Suppressor macrophage treated with lipopolysaccharide for 4 hours (primary cell): ENCODE measurements at regions not wholly inside any gene's neighbourhood (a gene's known extent, or its start where the extent isn't known, plus 50 kb on each side); places are given as distances from the start of the nearest gene placed in this dataset.

Source experiments
- DNase-seq: peaks from one replicate; pipeline ENCODE4 v3.0.0-alpha.2; 2020

DNA sequence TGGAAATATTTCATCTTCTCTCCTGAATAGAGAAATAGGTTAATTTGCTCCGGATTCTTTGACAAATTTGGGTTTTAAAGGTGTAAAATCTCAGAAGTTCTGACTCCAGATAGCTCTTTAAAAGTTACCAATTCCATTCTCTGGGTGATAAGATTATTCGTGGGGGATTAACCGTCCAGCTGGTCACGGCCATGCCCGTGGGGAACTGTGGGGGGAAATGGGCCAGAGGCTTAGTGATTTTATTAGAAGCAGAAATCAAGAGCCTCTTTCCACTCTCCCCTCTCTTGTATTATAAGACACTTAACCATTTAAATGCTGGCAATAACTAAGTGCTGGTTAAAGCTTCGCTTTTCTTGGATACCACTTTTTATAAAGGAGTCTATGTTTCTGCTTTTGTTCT is 376.4 kb upstream of the KAZN start:
- no peak for DNase-seq

DNA sequence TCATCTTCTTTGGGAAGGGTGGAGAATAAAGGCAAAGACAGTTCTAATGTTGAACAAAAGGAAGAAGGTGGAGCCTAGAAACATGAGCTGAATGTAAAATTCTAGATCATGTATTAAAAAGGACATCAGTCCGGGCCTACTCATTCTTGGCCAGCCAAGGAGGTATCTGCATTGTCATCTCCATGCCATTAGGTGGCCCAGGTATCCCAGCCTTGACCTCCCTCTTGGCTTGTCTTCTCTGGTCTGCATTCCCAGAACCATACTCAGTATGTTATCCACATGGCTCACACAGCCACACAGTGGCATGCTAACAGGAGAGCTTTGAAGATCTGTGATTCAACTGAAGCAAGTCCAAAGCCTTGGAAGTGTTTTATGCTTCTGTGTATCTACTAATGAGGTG is 369.8 kb upstream of the KAZN start:
- no peak for DNase-seq

DNA sequence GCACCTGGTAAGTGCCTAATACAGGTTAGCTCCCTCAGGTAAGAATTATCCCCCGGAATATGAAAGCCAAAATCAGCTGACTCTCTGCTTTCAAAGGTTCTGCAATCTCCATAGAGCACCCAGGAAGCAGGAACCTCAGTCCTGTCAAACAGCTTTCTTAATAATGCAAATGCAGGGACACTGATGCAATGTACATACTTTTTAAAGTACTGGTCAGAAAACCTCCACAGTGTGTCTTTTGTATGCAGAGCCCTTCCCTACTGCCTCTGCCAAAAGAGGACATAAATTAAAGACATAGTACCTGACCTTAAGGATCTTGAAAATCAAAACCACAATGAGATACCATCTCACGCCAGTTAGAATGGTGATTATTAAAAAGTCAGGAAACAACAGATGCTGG is 365.0 kb upstream of the KAZN start:
- no peak for DNase-seq

DNA sequence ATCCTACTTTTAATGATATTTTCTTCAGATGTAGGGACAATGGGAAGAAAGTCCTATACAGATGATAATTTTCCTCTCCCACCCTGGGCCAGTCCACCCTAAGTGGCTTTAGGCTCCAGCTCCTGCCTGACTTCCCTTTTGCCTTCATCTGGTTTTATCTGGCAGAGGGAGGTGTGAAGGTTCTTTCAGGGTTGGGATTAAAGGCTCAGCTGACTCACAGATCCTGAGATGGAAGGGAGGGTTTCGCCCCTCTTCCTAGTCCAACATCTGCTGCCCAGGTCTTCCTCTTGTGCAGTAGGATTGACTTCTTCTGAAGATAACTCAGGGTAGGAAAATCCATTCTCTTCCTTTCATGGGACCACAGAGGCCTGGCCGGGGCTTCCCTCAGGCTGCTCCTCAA is 362.4 kb upstream of the KAZN start:
- DNase-seq, result no peak

DNA sequence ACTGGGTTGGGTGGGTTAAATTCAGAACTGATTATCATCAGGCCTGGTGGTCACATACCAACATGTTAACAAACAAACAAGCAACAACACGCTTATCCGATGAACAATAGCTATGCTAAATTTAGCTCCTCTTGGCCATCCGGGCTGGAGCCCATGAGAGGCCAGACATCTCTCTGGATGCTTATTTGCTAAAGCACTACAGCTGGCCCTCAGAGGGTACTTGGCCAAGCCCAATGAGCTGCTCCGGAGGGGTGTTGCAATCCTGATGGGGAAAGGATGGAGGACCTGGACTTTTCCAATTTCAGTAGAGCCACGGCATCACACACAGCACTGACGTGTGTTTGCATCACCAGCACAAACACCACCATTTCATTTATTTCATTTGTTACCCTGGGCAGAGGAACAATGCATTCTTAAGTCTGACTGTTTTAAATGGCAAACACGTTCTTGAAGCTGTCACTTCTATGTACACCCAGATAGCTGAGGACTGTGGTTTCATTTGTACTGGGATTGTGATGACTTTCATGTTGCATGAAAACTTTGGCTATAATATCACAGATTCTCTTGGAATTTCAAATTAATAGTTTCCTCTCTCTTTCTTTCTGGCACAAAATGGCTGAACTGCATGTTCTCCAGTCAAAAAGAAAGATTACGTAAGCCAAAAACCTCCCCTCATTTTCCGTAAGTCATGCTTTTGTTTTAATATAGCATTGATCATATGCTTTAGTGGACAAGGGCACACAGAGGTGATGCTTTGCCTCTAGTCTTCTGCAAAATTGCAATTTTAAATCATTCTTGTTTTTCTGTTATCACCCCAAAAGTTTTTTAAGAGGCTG is 359.8 kb upstream of the KAZN start:
- no peak for DNase-seq

DNA sequence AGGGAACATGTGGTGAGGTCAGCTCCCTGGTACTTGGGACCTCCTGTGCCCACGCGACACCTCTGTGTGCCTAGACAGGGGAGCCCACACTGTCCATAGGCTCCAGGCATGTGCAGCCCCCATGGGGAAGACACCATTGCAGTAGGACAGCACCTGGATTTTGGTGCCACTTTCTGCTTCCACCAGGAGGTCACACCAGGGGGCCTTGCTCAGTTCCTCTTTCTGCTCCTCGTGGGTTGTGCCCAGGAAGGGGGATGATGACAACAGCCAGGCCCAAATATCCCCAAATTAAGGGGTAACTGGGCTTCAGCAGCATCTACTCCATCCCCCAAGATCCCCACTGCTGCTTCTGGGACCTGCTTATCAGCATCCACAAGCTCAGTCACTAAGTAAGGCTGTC is 358.2 kb upstream of the KAZN start:
- no peak for DNase-seq

DNA sequence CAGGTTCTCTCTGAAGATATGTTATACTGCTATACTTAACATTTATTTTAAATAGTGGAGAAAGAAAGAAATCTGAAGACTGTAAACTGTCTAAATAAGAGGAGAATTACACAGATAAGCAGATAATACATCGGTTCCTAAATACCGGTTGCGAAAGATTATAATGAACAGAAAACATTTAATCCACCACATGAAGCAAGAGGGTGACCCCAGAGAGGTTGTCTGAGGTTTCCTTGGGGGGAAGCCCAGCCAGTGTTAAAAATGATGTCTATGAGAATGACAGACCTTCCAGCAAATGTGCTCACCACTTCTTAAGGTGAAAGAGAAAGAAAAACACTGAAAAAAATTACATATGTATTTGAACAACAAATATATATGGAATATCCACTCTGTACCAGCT is 356.4 kb upstream of the KAZN start:
- no peak for DNase-seq

DNA sequence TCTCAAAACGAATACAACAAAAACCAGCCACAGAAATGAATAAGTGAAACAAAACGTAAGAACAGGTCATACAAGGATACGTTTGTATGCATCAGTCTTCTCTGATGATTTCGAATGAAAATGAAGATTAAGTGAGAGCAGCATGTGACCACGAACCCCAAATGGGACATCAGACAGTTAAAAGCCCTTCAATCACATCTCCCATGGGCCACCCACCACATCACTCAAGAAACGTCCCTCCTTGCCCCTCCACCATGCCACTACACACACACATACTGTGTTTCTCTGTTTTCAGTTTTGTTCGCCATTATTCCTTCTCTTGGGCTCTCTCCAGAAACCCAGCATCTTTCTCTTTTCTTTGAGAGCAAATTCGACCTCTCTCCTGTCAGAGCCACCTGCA is 355.6 kb upstream of the KAZN start:
- DNase-seq, result no peak

DNA sequence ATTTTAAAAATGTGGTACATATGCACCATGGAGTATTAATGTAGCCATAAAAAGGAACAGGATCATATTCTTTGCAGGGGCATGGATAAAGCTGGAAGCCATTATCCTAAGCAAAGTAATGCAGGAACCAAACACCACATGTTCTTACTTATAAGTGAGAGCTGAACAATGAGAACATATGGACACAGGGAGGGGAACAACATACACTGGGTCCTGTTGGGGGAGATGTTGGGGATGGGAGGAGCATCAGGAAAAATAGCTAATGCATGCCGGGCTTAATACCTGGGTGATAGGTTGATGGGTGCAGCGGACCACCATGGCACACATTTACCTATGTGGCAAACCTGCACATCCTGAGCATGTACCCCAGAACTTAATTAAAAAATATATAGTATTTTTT is 352.5 kb upstream of the KAZN start:
- no peak for DNase-seq

DNA sequence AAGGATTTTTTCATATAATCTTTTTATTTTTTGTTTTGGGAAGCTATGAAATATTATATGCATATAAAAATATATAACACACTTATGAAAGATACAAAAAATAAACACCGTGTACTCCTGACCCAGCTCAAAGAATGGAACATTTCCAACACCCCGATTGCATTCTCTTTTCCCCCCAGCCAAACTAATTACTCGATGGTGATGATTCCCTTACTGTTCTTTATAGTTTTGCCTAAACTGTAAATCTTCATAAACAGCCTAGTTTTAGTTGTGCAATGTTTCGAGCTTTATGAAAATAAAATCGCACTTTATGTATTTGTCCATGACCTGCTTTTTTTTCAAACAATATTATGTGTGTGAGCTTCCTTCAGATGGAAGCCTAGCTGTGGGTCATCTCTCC is 352.0 kb upstream of the KAZN start:
- no peak for DNase-seq

DNA sequence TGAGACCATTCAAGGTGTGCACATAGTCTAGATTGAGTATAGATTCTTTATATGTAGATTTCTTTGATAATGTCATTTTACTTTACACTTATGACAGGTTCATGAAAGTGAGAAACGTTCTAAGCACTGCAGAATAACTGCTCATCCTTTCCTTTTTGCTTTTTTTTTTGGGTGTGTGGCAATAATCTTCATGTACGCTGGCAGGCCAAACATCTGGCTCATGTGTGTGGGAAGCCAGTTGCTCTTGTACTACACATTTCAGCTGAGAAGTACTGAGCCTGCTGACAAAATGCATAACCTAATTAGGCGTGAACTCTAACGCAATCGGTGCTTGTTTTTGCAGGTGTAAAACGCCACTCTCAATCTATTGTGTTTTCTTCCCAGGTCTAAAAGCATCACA is 350.8 kb upstream of the KAZN start:
- no peak for DNase-seq

DNA sequence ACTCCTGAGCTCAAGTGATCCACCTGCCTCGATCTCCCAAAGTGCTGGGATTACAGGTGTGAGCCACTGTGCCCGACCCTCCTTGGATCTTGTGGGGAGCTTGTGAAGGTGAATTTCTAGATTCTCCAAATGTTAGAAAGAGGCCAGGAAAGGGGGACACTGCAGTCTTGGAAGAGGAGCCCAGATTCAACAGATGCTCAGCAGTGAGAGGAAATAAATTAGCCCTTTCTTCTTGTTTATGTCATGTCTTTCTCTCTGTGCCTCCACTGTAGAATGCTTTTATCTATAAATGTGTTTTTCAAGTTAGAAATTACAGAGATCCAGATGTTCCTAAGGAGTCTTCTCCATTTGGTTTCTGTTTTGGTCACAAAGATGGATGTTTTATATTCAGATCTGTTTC is 346.6 kb upstream of the KAZN start:
- DNase-seq, result no peak

DNA sequence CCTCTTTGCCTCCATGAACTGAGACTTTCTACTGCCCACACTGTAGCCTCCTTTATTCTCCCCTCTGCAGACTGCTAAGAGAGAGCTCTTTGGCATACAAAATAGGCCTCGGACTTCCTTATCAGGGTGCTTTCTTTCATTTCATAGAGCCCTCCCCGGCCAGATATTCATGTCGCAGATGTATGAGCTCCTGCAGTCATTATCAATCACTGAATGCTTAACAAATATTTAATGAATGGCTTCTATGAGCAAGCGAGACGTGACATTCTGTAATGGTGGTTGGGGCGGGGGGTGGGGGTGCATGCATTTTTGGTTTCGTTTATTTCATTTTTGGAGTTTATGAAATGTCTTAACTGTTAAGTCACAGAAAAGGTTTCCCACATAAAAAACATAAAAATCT is 344.8 kb upstream of the KAZN start:
- DNase-seq, result no peak

DNA sequence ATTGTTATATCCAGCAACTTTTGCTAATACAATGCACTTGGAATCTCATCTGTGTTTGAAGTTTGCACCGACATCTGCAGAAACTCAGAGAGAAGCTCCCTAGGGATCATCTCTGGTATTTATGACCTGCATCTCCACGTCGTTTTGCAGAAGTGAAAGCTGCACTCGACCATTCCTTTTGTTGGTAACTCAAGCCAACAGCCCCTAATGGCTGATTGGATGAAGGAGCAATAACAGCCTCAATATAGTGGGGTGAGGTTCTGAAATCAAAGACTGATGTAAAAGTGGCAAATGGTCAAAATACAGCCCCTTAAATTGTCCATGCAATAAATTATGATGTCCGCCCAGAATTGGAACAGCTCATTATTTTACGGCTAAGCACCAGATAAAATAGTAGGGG is 344.2 kb upstream of the KAZN start:
- DNase-seq, result no peak

DNA sequence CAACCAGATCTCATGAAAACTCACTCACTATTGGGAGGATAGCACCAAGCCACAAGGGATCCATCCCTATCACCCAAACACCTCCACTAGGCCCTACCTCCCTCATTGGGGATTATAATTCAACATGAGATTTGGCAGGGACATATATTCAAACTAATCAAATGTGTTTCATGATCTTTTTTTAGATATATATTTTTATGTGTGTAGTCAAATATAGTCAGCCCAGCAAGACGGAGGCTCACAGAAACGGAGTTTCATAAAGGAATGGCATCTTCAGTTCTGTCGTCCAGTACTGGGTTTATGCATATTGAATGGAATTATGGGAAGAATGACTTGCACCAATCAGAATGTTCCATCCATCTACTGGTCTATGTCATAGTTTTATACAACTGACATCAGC is 343.3 kb upstream of the KAZN start:
- DNase-seq, result no peak

DNA sequence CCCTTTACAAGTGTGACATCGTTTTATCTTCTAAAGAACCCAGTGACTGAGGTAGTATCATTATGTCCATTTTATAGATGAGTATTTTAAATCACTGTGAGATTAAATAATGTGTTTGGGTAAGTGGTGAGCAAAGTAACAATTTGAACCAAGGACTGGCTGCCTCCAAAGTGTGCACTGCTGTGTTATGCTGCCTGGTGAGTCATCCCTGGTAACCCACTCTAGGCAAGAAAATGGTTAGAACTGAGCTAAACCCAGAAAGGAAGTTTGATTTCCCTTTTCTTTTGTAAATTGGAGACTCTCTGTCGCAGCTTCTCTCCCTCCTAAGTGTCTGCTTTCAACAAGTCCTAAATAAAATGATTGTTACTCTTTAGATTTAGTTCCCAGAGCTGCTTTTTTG is 342.8 kb upstream of the KAZN start:
- no peak for DNase-seq

DNA sequence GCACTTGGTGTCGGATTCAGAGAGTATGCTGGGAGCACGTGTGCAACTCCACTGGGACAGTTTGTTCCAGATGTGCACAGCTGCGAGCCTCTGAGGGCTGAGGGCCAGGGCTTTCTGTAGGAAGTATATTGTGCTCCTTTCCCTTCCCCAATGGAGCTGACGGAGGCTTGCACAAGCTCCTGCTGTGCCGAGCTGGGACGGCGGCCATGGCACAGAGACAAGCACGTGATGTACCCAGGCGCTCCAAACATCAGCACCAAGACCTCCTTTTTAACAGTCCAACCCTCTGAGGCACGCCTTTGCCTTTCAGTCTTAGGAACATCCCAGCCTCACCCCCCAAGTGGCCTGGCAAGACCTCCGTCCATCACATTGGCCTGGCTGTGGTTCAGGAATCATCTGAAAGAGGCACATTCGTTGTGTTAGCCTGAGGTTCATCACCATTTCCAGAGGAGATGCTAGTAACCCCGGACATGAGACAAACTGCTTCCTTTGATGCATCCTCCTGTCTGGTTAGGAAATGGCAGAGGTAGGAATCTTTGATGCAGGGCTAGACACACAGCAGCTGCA is 339.2 kb upstream of the KAZN start:
- no peak for DNase-seq

DNA sequence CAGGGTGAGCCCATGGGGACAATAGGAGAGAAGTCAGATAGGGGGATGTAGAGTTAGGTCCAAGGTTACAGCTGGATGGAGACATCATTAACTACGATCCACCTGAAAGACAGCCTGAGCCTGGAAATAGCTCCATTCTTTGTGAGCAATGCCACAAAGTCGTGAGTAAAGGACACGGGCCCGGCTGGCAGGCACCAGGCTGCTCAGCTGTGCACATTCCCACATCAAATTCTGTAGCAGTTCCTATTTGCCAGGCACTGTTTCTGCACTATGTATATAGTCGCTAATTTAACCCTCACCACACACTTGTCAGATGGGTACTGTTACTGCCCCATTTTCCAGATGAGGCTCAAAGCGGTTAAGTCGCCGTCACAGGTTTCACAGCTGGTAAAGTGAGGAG is 338.0 kb upstream of the KAZN start:
- DNase-seq, result no peak

DNA sequence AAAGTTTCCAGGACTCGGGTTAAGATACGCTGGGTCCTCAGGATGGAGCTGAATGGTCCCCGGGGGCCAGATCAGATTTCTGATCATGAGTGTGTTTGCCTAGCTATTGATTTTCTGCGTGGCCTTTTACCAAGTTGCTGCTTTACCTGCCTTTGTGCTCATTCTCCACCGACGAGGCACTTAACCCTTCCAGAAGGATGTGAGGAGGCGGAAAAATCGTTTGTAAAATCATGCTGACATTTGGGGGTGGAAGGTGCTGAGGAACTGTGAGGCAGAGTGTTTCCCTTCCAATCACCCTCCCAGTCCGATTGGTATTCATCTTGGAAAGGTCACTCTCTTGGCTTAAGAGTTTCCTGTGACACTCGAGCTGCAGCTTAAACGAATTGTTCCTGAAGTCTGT is 337.1 kb upstream of the KAZN start:
- DNase-seq, result no peak

DNA sequence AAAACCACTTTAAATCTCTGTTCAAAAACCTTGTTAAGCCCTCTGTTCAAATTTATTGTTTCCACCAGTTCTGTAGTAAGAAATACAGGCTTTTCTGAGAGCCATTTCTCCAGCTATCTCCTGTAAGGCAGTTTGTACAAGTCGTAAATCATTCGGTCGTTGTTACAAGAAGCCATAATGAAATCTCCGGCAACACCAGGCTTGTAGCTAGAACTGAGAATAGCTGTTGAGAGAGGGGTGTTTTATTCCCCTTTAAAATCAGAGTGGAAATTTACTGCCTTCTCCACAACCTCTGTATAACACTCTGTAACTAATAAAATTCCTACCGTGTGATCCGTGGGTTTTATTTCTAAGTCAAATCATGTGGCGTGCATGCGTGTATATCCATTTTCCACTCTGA is 335.8 kb upstream of the KAZN start:
- no peak for DNase-seq

DNA sequence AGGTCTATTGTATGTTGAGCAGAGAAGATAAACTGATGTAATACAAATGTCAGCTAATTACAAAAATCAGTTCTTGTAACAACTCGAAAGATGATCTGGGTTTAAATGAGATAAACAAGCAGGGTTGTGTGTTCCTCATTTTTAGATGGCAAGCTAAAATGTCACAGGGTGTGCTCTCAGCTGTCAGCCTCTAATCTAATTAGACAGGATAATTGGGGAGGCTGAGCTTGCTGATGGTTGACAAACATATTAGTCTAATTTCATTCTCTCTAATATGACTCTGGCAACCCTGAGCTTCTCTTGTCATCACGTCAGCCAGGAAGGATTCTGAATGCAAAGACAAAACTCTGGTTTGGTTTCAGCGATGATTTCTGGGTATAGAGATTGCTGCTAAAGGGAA is 335.3 kb upstream of the KAZN start:
- DNase-seq, result no peak

DNA sequence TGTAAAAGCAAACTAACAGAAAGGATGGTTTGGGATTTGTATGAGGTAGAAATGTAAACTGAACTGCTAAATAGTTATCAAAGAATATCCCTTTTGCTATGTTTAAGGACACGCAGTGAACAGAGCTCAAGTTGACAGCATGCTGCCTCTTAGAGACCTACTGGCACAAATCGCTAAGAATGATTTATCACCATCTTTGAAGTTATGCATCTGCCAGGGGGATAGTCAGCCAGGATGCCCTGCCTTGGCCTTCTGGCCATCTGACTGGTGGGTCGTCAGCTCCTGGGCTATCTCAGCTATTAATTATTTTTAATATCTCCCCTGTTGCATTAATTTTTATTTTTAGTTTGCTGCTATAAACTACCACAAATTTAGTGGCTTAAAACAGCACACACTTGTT is 334.8 kb upstream of the KAZN start:
- no peak for DNase-seq

DNA sequence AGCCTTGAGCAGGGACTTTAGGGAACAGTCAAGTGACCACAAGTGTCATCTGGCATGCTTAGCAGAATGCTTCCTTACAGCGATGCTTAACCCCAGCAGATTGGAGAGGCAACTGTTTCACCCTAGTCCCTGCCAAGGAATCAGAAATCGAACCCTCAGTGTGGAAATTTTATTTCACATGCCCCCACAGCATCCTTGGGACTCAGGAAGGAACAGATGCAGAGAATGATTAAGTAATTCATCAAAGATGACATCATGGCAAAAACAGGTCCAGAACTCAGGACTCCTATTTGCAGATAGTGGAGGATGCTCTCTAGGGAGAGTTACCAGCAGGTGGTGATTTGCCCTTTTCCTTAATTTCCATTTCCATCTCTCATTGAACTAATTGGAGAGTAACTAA is 333.0 kb upstream of the KAZN start:
- DNase-seq, result no peak

DNA sequence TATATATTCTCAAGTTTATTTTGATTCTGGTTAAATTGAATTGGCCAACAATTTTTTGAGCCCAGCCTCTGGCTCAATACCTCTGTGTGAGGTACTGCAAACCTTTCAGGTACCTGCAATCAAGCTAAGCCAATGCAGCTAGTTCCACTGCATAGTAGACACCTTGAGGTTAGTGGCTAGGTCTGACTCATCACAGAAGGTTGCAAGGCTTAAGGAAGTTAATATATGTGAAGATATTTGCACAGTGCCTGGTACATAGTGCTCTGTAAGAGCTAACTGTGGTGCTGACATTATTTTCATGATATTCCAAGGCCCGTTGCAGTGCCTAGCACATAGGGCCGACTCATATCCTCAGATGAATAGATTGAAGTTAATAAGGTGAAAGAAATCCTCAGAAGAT is 330.5 kb upstream of the KAZN start:
- no peak for DNase-seq

DNA sequence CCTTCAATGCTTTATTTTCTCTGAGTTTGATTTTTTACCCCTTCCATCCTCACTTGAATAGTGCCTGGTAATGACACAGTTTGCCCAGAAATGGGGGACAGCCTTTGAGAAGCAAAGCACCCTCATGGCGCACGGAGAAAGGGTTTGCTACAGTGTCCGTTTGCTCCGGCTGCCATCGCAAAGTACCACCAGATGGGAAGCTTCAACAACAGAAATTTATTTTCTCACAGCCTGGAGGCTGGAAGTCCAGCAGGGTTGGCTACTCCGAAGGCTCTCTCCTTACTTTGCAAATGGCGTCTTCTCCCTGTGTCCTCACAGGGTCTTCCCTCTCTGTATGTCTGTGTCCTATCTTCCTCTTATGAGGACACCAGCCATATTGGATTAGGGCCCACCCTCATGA is 327.7 kb upstream of the KAZN start:
- no peak for DNase-seq
